Body of pancreas (tissue), 4 donors: ENCODE measurements at regions not wholly inside any gene's neighbourhood (a gene's known extent, or its start where the extent isn't known, plus 50 kb on each side); places are given as distances from the start of the nearest gene placed in this dataset.

ENCODE experiments used
- ATAC-seq: fragments of 150-250 bp; one replicate; pipeline ENCODE4 v1.9.1; 2016
- DNase-seq, 4 donors: peaks; one replicate each; pipeline ENCODE4 v3.0.0-alpha.2; 2019
- H3K27ac ChIP-seq, 4 donors: fragments of 200-600 bp; sonication (generic); 1 replicate in 3 of 4; 2 replicates in 1 of 4; pipeline versions ENCODE4 v1.5.1 to v1.6.1; 2016 to 2019; ENCODE audit warnings: mild to moderate bottlenecking in 1 of 4, mixed read lengths in 1 of 4, moderate library complexity in 1 of 4
- H3K27me3 ChIP-seq, 2 donors: fragments of 200-600 bp; sonication (generic); one replicate each; pipeline ENCODE4 v1.6.0; 2016; ENCODE audit warnings: mild to moderate bottlenecking in 1 of 2
- H3K36me3 ChIP-seq, 2 donors: fragments of 200-600 bp; sonication (generic); replicated peaks in 1 of 2; 2 replicates each; pipeline ENCODE4 v1.5.1; 2016; ENCODE audit warnings: low read depth in 2 of 2; ENCODE audit not compliant: insufficient read depth in 1 of 2
- H3K4me1 ChIP-seq: fragments of 200-600 bp; sonication (generic); one replicate; pipeline ENCODE4 v1.6.0; 2016
- H3K4me3 ChIP-seq, 2 donors: fragments of 200-600 bp; sonication (generic); 1 replicate in 1 of 2; 2 replicates in 1 of 2; pipeline ENCODE4 v1.5.1; 2016 to 2019
- H3K9me3 ChIP-seq, 3 donors: fragments of 200-600 bp; sonication (generic); 1 replicate in 2 of 3; 2 replicates in 1 of 3; pipeline ENCODE4 v1.5.1; 2016
- POLR2A ChIP-seq, 3 donors: fragments of 450-650 bp; IDR thresholded peaks; one replicate each; pipeline ENCODE4 v1.6.1; 2016; ENCODE audit warnings: antibody characterized with exemption in 3 of 3, mild to moderate bottlenecking in 2 of 3
- WGBS, 2 donors: methylation state at CpG; one replicate each; pipeline ENCODE4 v1.1.5; 2017; 5-methylcytosine and 5-hydroxymethylcytosine counted together
- intact Hi-C: fragments of 100-400 bp; cut with DNase I; formaldehyde crosslinking; loops from one replicate; pipeline ENCODE4 v1.15.1; 2023
- TF ChIP-seq, protein P1 (sequence below), 7 experiments: fragments of 450-650 bp in 4 of 7; fragments of 200-600 bp in 3 of 7; sonication (generic) in 3 of 7; IDR thresholded peaks; one replicate each; pipeline ENCODE4 v1.5.1; 2016 to 2019; ENCODE audit warnings: antibody characterized with exemption in 7 of 7

DNA sequence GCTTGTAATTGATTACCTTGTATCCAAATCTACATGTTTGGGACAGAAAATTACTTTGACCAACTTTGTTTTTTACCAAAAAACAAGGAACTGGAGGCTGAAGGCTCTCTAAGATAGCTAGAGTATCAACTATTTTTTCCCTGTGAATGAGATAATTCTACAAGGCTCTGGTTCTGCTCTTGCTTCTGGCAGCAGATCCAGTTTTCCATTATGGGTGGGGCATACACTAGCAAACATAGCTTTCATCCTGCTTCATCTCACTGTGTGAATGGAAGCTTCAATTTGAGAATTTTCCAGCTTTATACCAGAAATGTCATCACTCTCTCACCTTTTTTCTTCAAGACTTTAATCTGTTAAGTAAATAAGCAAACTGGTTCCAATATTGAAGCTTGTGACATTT, 249.7 kb downstream of the RPRM start:
- Histone ChIP-seq H3K9me3 (no peaks in the 10 kb centered on the region), H3K4me1 (no peaks in the 10 kb centered on the region), H3K36me3 (no peaks in the 10 kb centered on the region), H3K27me3 (no peaks in the 10 kb centered on the region), H3K27ac (no peak overlapping the region), H3K4me3 (no peak overlapping the region)
- no peak for TF ChIP-seq POLR2A (IDR thresholded peaks at IDR 0.05)
- TF ChIP-seq, protein P1, sequence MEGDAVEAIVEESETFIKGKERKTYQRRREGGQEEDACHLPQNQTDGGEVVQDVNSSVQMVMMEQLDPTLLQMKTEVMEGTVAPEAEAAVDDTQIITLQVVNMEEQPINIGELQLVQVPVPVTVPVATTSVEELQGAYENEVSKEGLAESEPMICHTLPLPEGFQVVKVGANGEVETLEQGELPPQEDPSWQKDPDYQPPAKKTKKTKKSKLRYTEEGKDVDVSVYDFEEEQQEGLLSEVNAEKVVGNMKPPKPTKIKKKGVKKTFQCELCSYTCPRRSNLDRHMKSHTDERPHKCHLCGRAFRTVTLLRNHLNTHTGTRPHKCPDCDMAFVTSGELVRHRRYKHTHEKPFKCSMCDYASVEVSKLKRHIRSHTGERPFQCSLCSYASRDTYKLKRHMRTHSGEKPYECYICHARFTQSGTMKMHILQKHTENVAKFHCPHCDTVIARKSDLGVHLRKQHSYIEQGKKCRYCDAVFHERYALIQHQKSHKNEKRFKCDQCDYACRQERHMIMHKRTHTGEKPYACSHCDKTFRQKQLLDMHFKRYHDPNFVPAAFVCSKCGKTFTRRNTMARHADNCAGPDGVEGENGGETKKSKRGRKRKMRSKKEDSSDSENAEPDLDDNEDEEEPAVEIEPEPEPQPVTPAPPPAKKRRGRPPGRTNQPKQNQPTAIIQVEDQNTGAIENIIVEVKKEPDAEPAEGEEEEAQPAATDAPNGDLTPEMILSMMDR (IDR thresholded peaks at IDR 0.05): no peak
- intact Hi-C loops: no loop called here
- DNase-seq: no peak
- ATAC-seq: no peak

DNA sequence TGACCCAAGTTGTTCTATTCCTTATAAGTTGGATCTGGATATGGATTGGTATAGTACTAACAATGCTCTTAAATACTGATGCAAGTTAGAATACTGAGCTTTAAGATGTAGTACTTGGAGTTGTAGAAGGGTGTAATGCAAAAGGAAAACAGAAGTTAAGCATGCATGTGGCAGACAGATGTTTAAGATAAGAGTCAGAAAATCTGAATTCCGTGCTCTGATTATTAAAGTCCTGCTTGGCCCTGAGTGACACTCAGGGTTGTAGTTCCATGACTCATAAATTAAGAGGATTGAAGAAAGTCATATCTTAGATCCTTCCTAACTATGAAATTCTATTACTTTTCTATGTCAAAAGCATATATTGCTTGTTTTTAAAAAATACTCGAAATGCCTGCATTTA, 250.6 kb downstream of the RPRM start:
- Histone ChIP-seq H3K9me3 (no peaks in the 10 kb centered on the region), H3K4me1 (no peaks in the 10 kb centered on the region), H3K36me3 (no peaks in the 10 kb centered on the region), H3K4me3 (no peak overlapping the region), H3K27me3 (no peaks in the 10 kb centered on the region), H3K27ac (no peak overlapping the region)
- intact Hi-C loops: no loop called here
- whole genome bisulfite sequencing, 2 donors: 40 to 51% methylated on average over 2 of the region's 2 CpGs
- DNase-seq (no peak), ATAC-seq (no peak)
- TF ChIP-seq POLR2A (IDR thresholded peaks at IDR 0.05): no peak
- TF ChIP-seq, protein P1 (IDR thresholded peaks at IDR 0.05): no peak

DNA sequence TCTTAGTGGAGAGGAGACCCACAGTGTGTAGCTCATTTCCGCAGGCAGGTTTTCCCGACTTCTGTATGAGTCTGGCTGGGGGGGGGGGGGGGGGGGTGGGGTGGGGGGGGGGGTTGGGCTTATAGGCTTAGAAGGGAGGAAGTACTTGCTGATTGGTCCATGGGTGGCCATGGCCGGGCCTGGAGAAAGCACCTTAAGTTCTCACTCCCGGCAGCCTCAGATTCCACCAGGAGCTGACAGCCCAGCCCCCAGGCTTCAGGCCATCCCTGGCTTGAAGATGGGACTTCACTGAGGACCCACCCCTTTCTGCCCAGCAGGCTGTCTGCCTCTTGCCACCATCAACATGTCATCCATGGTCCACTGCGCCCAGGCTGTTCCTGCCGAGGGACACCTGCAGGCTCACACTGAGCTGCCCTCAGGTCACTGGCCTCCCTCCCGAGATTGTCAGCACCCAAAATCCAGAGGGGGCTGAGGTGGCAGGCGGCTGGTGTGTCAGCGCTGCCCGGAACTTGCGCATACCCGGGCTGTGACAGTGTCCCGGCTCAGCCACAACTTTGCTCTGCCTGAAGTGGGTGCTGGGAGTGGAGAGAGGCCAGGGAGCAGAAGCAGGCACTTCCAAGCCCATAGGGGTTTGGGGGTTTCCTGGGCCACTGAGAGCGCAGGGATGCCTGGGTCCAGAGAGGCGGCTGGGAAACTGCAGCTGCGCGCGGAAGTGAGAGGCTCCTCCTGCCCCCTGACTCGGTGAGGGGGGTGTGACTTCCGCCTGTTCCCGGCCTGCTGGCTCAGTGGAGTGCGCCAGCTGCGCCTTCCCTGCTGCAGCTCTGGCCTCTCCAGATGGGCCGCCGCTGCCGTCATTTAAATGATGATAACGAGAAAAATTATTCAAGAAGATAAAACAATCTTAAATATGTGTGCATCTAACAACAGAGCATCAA, 256.1 kb downstream of the RPRM start:
- H3K27ac ChIP-seq: no peak overlapping the region
- no peak for TF ChIP-seq POLR2A (IDR thresholded peaks at IDR 0.05)
- TF ChIP-seq, protein P1 (IDR thresholded peaks at IDR 0.05): no peak
- H3K27me3 ChIP-seq: no peaks in the 10 kb centered on the region
- WGBS, 2 donors: 84 to 89% methylated on average over 17 to 27 of the region's 27 CpGs
- H3K4me1 ChIP-seq: no peaks in the 10 kb centered on the region
- no peak overlapping the region for H3K4me3 ChIP-seq
- no peaks in the 10 kb centered on the region for H3K9me3 ChIP-seq
- DNase-seq (no peak), ATAC-seq (no peak)
- intact Hi-C loops: no loop called here
- H3K36me3 ChIP-seq: no peaks in the 10 kb centered on the region

DNA sequence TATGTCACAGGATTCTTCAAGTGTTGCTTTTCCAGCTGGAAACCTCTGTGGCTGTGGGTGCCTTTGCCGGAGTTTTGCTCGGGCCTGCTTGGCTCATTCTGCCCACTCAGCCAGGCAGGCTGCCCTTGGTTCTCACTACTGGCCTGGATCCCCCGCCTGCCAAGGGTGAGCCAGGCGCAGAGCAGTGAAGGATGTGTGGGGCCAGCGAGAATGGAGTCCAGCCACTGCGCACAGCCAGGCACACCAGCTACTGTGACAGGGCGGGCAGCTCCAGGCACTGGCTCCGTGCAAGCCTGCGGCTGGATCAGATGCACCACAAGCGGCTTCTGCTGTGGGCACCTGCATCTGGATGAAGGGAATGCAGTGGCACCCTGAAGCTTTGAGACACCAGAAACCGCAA, 257.1 kb downstream of the RPRM start:
- WGBS, 2 donors: 82 to 89% methylated on average over 9 of the region's 11 CpGs
- DNase-seq (no peak), ATAC-seq (no peak)
- H3K27me3 ChIP-seq: no peaks in the 10 kb centered on the region
- no peak overlapping the region for H3K4me3 ChIP-seq
- intact Hi-C loops: no loop called here
- no peaks in the 10 kb centered on the region for H3K9me3 ChIP-seq
- H3K27ac ChIP-seq: no peak overlapping the region
- TF ChIP-seq, protein P1 (IDR thresholded peaks at IDR 0.05): no peak
- no peak for TF ChIP-seq POLR2A (IDR thresholded peaks at IDR 0.05)
- no peaks in the 10 kb centered on the region for H3K36me3 ChIP-seq
- H3K4me1 ChIP-seq: no peaks in the 10 kb centered on the region

DNA sequence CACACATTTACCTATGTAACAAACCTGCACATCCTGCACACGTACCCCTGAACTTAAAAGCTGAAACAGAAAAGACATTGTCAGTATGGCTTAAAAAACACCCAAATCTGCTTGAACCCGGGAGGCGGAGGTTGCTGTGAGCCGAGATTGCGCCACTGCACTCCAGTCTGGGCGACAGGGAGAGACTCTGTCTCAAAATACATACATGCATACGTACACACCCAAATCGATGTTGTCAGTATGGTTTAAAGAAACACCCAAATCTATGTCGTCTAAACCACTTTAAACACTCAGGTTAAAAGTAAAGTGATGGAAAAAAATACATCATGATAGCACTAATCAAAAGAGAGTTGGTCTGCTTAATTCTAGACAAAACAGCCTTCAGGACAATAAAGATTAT, 257.5 kb downstream of the RPRM start:
- DNase-seq: no peak
- H3K9me3 ChIP-seq: no peaks in the 10 kb centered on the region
- TF ChIP-seq, protein P1 (IDR thresholded peaks at IDR 0.05): no peak
- no peak for TF ChIP-seq POLR2A (IDR thresholded peaks at IDR 0.05)
- 70 to 71% methylated on average over 9 of the region's 9 CpGs for WGBS, 2 donors
- no peak for ATAC-seq
- H3K36me3 ChIP-seq: no peaks in the 10 kb centered on the region
- intact Hi-C loops: no loop called here
- no peak overlapping the region for H3K4me3 ChIP-seq
- no peaks in the 10 kb centered on the region for H3K27me3 ChIP-seq
- H3K4me1 ChIP-seq: no peaks in the 10 kb centered on the region
- H3K27ac ChIP-seq: no peak overlapping the region
